ENCODE measurements at regions not wholly inside any gene's neighbourhood (a gene's known extent, or its start where the extent isn't known, plus 50 kb on each side); places are given as distances from the start of the nearest gene placed in this dataset.

GRCh38 chr14:44286201-44286600 is 220.9 kb downstream of the FSCB start:
- H3K27ac Mint-ChIP-seq, result no peak overlapping the region
- H3K4me3 Mint-ChIP-seq, result no peak overlapping the region
- H3K4me1 Mint-ChIP-seq, result no peaks in the 10 kb centered on the region
- DNase-seq (ENCODE audit: low spot score in 2 of 2), result no peak
- peaks cover 7% of the 10 kb centered on the region for H3K9me3 Mint-ChIP-seq
- no peak for ATAC-seq
- H3K36me3 Mint-ChIP-seq, result no peaks in the 10 kb centered on the region

DNA sequence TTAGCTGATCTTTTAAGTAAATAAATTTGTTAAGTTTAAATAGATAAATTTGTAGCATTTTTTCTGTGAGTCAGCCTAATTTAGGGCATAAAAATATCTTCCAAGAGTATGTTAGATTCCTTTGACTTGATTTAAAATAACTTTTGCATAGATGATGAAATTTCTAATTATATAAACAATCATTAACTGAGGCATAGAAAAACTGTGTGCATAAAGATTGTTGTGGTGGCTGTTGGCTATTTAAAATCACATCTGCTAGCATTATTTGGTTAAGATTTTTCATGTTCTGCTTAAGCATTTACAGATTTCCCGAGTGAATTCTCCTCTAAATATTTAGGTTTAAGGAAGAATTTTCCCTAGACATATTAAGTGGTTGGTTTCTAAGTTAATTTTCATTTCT is 223.2 kb downstream of the FSCB start:
- Mint-ChIP-seq H3K9me3 (peaks cover 7% of the 10 kb centered on the region), H3K4me3 (no peak overlapping the region), H3K36me3 (no peaks in the 10 kb centered on the region), H3K27ac (no peak overlapping the region), H3K4me1 (no peaks in the 10 kb centered on the region)
- ATAC-seq (no peak), DNase-seq (ENCODE audit: low spot score in 2 of 2) (no peak)

DNA sequence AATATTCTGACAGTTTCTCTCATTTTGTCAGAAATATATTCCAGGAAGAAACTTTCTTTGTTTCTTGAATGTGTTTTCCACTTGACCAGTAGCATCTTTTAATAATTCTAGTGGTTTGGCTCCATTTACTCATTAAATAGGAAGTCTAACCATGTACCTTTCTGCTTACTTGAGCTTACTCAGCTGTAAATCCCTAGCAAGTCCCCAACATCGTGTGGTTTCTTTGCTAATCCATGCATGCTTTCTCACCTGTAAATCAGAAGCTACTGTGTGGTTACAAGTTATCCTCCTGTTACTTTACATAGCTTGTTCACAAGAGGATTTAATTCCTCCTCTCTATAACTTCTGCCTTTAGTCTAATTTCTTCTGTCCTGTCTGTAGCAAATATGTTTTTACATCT is 227.7 kb downstream of the FSCB start:
- no peaks in the 10 kb centered on the region for H3K4me1 Mint-ChIP-seq
- H3K27ac Mint-ChIP-seq, result no peak overlapping the region
- no peak for DNase-seq (ENCODE audit: low spot score in 2 of 2)
- no peak overlapping the region for H3K4me3 Mint-ChIP-seq
- H3K9me3 Mint-ChIP-seq, result peaks cover 7% of the 10 kb centered on the region
- no peaks in the 10 kb centered on the region for H3K36me3 Mint-ChIP-seq
- no peak for ATAC-seq

- H3K27ac Mint-ChIP-seq, result no peak overlapping the region
- H3K36me3 Mint-ChIP-seq, result no peaks in the 10 kb centered on the region
- H3K9me3 Mint-ChIP-seq, result peaks cover 21% of the 10 kb centered on the region
- ATAC-seq (no peak), DNase-seq (ENCODE audit: low spot score in 2 of 2) (no peak)
- no peaks in the 10 kb centered on the region for H3K4me1 Mint-ChIP-seq
- no peak overlapping the region for H3K4me3 Mint-ChIP-seq
Measured at GRCh38 chr14:44271637-44272036, 235.4 kb downstream of the FSCB start.

GRCh38 chr14:44271006-44271405 is 236.1 kb downstream of the FSCB start:
- Mint-ChIP-seq H3K36me3 (no peaks in the 10 kb centered on the region), H3K4me1 (no peaks in the 10 kb centered on the region), H3K9me3 (peaks cover 21% of the 10 kb centered on the region), H3K27ac (no peak overlapping the region), H3K4me3 (no peak overlapping the region)
- DNase-seq (ENCODE audit: low spot score in 2 of 2), result no peak
- no peak for ATAC-seq

- H3K4me3 Mint-ChIP-seq, result no peak overlapping the region
Measured at GRCh38 chr14:44265246-44265645, 241.8 kb downstream of the FSCB start.

GRCh38 chr14:44215660-44216059 is 291.4 kb downstream of the FSCB start:
- Mint-ChIP-seq H3K9me3 (peaks cover 19% of the 10 kb centered on the region), H3K36me3 (no peaks in the 10 kb centered on the region), H3K27ac (no peak overlapping the region), H3K4me3 (no peak overlapping the region), H3K4me1 (no peaks in the 10 kb centered on the region)
- no peak for ATAC-seq
- DNase-seq (ENCODE audit: low spot score in 2 of 2), result no peak

More at GRCh38 chr14:44265246-44265645, 241.8 kb downstream of the FSCB start:
- no peaks in the 10 kb centered on the region for H3K36me3 Mint-ChIP-seq
- ATAC-seq (no peak), DNase-seq (ENCODE audit: low spot score in 2 of 2) (no peak)
- H3K27ac Mint-ChIP-seq, result no peak overlapping the region
- H3K9me3 Mint-ChIP-seq, result peaks cover 35% of the 10 kb centered on the region
- no peaks in the 10 kb centered on the region for H3K4me1 Mint-ChIP-seq

- DNase-seq (ENCODE audit: low spot score in 2 of 2) (no peak), ATAC-seq (no peak)
- Mint-ChIP-seq H3K27ac (no peak overlapping the region), H3K36me3 (no peaks in the 10 kb centered on the region), H3K4me3 (no peak overlapping the region), H3K9me3 (peaks cover 13% of the 10 kb centered on the region), H3K4me1 (no peaks in the 10 kb centered on the region)
Measured at GRCh38 chr14:44211718-44212117, 295.4 kb downstream of the FSCB start.

DNA sequence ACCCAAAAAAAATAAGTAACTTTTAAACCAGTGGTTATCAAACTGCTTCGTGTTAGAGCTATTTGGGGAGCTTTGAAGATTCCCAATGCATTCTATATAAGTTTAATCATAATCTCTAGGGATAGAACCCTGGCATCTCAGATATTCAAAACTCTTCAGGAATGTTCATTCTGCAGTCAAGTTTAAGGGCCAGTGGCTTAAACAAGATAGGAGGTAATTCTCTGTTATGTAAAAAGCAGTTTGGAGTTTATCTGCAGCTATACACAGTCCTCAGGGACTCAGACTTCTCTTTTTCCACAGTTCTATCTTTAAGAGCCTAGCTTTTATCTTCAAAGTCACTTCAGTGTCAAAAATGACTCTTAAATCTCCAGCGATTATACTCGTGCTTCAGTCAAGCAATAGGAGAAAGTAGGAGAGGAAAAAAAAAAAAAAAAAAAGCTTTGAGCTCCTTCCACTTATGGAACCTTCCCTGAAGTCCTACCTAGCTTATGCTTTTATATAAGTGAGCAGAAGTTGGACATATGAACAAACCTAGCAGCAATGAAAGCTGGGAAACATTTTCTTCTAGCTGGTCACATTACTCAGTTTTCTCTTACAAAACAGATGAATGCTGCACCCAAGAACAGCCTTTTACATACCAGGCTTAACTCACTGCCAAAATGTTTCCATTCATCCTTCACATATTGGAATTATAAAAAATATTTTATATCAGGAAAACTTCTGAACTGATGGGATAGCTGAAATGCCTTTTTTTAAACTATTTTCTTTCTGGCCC is 302.8 kb downstream of the FSCB start:
- no peaks in the 10 kb centered on the region for H3K36me3 Mint-ChIP-seq
- no peak overlapping the region for H3K4me3 Mint-ChIP-seq
- no peak for ATAC-seq
- H3K27ac Mint-ChIP-seq, result no peak overlapping the region
- H3K4me1 Mint-ChIP-seq, result no peaks in the 10 kb centered on the region
- no peak for DNase-seq (ENCODE audit: low spot score in 2 of 2)
- peaks cover 9% of the 10 kb centered on the region for H3K9me3 Mint-ChIP-seq

- Mint-ChIP-seq H3K27ac (no peak overlapping the region), H3K9me3 (peaks cover 21% of the 10 kb centered on the region), H3K4me1 (no peaks in the 10 kb centered on the region), H3K4me3 (no peak overlapping the region), H3K36me3 (no peaks in the 10 kb centered on the region)
- no peak for DNase-seq (ENCODE audit: low spot score in 2 of 2)
- ATAC-seq, result no peak
Measured at GRCh38 chr14:44180975-44181374, 326.1 kb downstream of the FSCB start.

GRCh38 chr14:44170556-44170955 is 336.5 kb downstream of the FSCB start:
- H3K4me1 Mint-ChIP-seq, result no peaks in the 10 kb centered on the region
- H3K27ac Mint-ChIP-seq, result no peak overlapping the region
- H3K9me3 Mint-ChIP-seq, result peaks cover 12% of the 10 kb centered on the region
- no peaks in the 10 kb centered on the region for H3K36me3 Mint-ChIP-seq
- no peak overlapping the region for H3K4me3 Mint-ChIP-seq
- ATAC-seq (no peak), DNase-seq (ENCODE audit: low spot score in 2 of 2) (no peak)

DNA sequence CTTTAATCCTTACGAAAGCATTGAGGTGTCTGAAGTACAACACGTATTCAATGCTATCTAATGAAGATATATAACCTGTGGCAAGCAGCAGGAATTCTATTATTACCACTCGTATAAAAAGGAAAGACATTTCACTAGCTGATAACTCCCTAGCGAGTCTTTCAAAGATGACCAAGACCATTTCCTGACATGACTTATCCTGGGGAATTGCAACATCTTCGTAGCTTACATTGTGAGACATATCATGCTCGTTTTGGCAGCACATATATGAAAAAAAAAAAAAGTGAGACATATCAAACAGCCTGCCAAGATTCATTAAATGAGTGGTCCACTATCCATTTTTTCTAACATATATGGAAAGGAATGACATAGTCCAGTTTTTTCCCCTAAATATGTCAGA is 337.0 kb downstream of the FSCB start:
- Mint-ChIP-seq H3K9me3 (peaks cover 10% of the 10 kb centered on the region), H3K27ac (no peak overlapping the region), H3K4me1 (no peaks in the 10 kb centered on the region), H3K4me3 (no peak overlapping the region), H3K36me3 (no peaks in the 10 kb centered on the region)
- ATAC-seq (no peak), DNase-seq (ENCODE audit: low spot score in 2 of 2) (no peak)

DNA sequence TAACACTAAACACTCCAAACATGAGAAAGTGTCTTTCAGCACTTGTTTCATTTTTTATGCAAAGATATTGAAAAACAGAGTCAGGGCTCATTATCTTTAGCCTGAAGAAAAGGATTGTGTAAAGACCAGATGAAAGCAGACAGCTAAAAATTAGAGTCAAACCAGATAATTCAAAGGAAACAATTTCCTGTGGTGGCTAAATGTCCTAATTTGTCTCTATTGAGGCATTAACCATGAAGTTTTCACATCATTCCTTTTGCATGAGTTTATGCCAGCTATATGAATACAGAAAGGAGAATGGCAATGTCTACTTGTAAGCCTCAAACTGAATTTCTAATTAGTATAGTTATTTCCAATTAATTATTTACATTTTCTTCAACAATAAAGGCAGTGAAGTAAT is 338.5 kb downstream of the FSCB start:
- Mint-ChIP-seq H3K4me1 (no peaks in the 10 kb centered on the region), H3K27ac (no peak overlapping the region), H3K4me3 (no peak overlapping the region), H3K9me3 (peaks cover 3% of the 10 kb centered on the region), H3K36me3 (no peaks in the 10 kb centered on the region)
- ATAC-seq (no peak), DNase-seq (ENCODE audit: low spot score in 2 of 2) (no peak)

GRCh38 chr14:44166611-44167010 is 340.5 kb downstream of the FSCB start:
- no peak for ATAC-seq
- Mint-ChIP-seq H3K9me3 (peaks cover 9% of the 10 kb centered on the region), H3K27ac (no peak overlapping the region), H3K4me1 (no peaks in the 10 kb centered on the region), H3K36me3 (no peaks in the 10 kb centered on the region), H3K4me3 (no peak overlapping the region)
- DNase-seq (ENCODE audit: low spot score in 2 of 2), result no peak

DNA sequence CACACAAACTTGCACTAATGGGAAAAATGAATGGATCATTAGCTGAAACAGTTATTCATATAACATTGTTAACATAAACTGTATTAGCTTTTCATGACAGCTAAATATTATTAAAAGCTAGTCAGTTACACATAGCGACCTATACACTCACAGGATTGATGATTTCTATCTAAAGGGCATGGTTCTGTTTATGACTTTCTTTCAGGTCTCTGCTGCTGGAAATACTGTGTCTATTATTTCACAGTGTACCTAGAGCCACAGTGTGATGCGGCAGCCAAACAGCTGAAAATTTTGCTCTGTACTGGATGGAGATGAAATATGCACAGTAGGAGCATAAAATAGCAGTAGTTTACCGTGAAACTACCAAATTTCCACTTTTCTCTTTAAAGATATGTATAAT is 341.1 kb downstream of the FSCB start:
- Mint-ChIP-seq H3K4me1 (no peaks in the 10 kb centered on the region), H3K4me3 (no peak overlapping the region), H3K27ac (no peak overlapping the region), H3K36me3 (no peaks in the 10 kb centered on the region), H3K9me3 (peaks cover 9% of the 10 kb centered on the region)
- ATAC-seq (no peak), DNase-seq (ENCODE audit: low spot score in 2 of 2) (no peak)

DNA sequence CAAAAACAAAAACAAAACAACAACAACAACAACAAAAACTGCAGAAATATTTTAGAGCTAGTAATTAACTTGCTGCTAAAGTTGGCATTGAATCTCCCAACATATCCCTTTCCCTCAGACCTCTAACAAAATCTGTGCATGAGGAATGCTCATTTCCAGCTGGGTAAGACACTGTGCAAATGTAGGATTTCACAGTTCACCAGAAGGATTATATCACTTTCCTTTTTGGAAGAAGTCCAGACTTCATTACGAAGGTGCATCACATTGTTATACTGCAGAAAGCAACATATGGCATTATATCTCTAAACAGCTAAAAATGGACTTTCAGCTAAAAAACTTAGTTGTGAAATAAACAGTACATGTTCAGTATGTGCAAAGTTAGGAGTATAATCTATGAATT is 341.8 kb downstream of the FSCB start:
- no peaks in the 10 kb centered on the region for H3K4me1 Mint-ChIP-seq
- H3K36me3 Mint-ChIP-seq, result no peaks in the 10 kb centered on the region
- H3K27ac Mint-ChIP-seq, result no peak overlapping the region
- no peak for DNase-seq (ENCODE audit: low spot score in 2 of 2)
- no peak overlapping the region for H3K4me3 Mint-ChIP-seq
- ATAC-seq, result no peak
- peaks cover 9% of the 10 kb centered on the region for H3K9me3 Mint-ChIP-seq

- no peaks in the 10 kb centered on the region for H3K4me1 Mint-ChIP-seq
- H3K36me3 Mint-ChIP-seq, result no peaks in the 10 kb centered on the region
- H3K9me3 Mint-ChIP-seq, result peaks cover 9% of the 10 kb centered on the region
- H3K4me3 Mint-ChIP-seq, result no peak overlapping the region
- H3K27ac Mint-ChIP-seq, result no peak overlapping the region
- ATAC-seq (no peak), DNase-seq (ENCODE audit: low spot score in 2 of 2) (no peak)
Measured at GRCh38 chr14:44163946-44164345, 343.1 kb downstream of the FSCB start.

Data from stimulated activated effector memory CD8-positive, alpha-beta T cell treated with anti-CD3 and anti-CD28 coated beads, Interleukin-12 subunit alpha, Interleukin-12 subunit beta, amount 100 ng/mL, for 72 hours (primary cell).